ENCODE measurements at regions not wholly inside any gene's neighbourhood (a gene's known extent, or its start where the extent isn't known, plus 50 kb on each side); places are given as distances from the start of the nearest gene placed in this dataset.

- Mint-ChIP-seq H3K27ac (peak overlapping the region; percentile 48), H3K36me3 (no peaks in the 10 kb centered on the region), H3K4me3 (peak overlapping the region; percentile 61), H3K27me3 (peaks cover 3% of the 10 kb centered on the region), H3K9me3 (no peaks in the 10 kb centered on the region), H3K4me1 (peaks cover 20% of the 10 kb centered on the region)
- DNase-seq: no peak
Measured at GRCh38 chr10:31147210-31147608, 115.5 kb upstream of the ZNF438 start.

DNA sequence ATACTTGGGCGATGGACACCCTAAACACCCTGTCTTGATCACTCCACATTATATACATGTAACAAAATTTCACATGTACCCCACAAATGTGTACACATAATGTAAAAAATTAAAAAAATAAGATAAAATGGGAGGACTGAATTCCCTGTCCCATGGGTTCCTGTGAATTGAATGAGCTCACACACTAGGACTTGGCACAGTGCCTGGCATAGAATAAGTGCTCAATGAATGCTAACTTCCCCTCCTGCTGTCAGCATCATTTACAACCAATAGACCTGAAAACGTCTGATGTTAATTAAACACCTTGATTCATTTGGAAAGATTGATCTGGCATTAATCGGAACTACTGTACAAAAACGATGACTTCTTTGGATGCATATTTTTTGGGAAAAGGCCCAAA, 117.3 kb upstream of the ZNF438 start:
- Mint-ChIP-seq H3K4me1 (peaks cover 20% of the 10 kb centered on the region), H3K27ac (no peak overlapping the region)

DNA sequence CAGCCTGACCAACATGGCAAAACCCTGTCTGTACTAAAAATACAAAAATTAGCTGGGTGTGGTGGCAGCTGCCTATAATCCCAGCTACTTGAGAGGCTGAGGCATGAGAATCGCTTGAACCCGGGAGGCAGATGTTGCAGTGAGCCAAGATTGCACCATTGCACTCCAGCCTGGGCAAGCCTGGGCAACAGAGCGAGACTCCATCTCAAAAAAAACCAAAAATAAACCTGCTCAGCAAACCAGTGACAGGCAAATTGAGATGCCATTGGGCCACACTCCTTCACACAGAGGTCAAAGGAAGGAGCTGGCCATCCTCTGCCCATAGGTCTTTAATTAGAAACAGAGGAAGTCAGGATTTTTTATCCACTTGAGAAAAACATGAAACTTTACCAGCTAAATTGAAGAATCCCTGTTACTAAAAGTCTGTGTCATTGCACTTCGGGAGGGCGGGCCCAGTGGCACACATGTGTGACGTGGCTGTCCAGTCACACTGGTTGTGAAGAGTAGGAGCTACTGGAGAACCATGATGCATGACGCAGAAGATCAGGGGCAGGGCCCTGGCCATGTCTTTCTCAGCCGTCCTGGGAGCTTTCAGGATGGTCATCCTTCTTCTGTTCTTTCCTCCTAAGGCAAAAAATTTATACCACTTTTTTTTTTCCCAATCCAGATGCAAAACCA, 118.3 kb upstream of the ZNF438 start:
- H3K4me3 Mint-ChIP-seq: peak overlapping the region; percentile 8
- H3K27ac Mint-ChIP-seq: no peak overlapping the region
- no peaks in the 10 kb centered on the region for H3K36me3 Mint-ChIP-seq
- peaks cover 20% of the 10 kb centered on the region for H3K4me1 Mint-ChIP-seq
- H3K9me3 Mint-ChIP-seq: peaks cover 2% of the 10 kb centered on the region
- DNase-seq: no peak
- H3K27me3 Mint-ChIP-seq: peaks cover 3% of the 10 kb centered on the region

More for the DNA sequence above, 117.3 kb upstream of the ZNF438 start:
- no peak overlapping the region for H3K4me3 Mint-ChIP-seq
- H3K36me3 Mint-ChIP-seq: no peaks in the 10 kb centered on the region
- H3K27me3 Mint-ChIP-seq: peaks cover 3% of the 10 kb centered on the region
- DNase-seq: no peak
- H3K9me3 Mint-ChIP-seq: peaks cover 1% of the 10 kb centered on the region

GRCh38 chr10:31151301-31151700, 119.6 kb upstream of the ZNF438 start:
- Mint-ChIP-seq H3K9me3 (peaks cover 2% of the 10 kb centered on the region), H3K36me3 (no peaks in the 10 kb centered on the region), H3K27ac (no peak overlapping the region), H3K4me1 (peaks cover 14% of the 10 kb centered on the region), H3K4me3 (no peak overlapping the region), H3K27me3 (peaks cover 3% of the 10 kb centered on the region)
- DNase-seq: no peak

DNA sequence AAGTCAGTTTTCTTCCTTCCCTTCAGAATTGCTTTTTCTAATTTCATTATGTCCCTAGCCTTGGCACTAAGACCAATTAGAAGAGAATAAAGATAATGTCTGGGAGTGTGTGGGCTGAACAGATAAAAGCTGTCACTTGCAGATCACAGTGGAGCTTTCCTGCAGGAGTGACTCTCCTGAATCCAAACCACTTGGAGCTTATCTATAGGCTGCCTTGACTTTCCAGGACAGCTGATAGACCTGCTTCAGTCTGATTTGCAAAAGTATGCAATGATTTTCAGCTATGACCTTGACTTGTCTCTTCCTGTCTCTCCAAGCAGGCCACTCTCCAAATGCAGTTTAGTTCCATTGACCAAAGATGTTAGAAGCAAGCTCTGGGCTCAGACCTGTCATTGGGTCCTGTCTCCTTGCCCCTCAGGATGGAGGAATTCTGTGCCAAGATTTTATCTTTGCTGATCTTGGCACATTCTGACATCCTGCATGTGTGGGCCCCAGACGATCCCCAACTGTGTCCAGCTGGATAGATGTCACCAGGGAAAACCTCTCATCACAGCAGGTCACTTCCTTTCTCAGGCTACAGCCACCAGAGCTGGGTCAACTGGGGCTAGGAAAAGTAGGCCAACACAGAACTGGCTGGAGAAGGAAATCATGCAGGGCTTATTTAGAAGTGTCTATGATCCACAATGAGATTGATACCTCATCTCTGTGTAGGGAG, 120.9 kb upstream of the ZNF438 start:
- H3K36me3 Mint-ChIP-seq: no peaks in the 10 kb centered on the region
- DNase-seq: no peak
- H3K9me3 Mint-ChIP-seq: peaks cover 2% of the 10 kb centered on the region
- H3K27me3 Mint-ChIP-seq: no peaks in the 10 kb centered on the region
- H3K4me3 Mint-ChIP-seq: no peak overlapping the region
- H3K27ac Mint-ChIP-seq: no peak overlapping the region
- peaks cover under 1% of the 10 kb centered on the region for H3K4me1 Mint-ChIP-seq

DNA sequence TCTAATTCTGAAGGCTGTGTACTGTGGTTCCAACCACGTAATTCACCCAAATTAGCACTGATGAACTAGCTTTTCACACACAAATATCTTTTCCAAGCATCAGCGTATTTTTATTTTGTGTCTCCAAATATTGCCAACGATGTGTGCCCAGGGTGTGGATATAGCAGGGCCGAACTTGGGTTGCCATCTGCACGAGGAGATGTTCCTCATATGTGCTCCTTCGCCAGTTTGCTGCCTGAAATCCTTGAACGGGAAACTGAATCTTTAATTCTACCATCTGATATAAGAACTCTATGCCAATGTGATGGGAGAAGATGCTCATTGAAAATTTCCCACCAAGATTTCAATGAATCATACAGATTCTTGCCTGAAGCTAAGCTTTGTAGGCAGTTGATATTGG, 121.5 kb upstream of the ZNF438 start:
- Mint-ChIP-seq H3K27me3 (no peaks in the 10 kb centered on the region), H3K9me3 (peaks cover 2% of the 10 kb centered on the region), H3K36me3 (no peaks in the 10 kb centered on the region), H3K27ac (no peak overlapping the region), H3K4me1 (no peaks in the 10 kb centered on the region), H3K4me3 (no peak overlapping the region)
- no peak for DNase-seq

- DNase-seq: no peak
- H3K27me3 Mint-ChIP-seq: no peaks in the 10 kb centered on the region
- no peaks in the 10 kb centered on the region for H3K36me3 Mint-ChIP-seq
- no peak overlapping the region for H3K4me3 Mint-ChIP-seq
- H3K9me3 Mint-ChIP-seq: peaks cover 2% of the 10 kb centered on the region
- no peaks in the 10 kb centered on the region for H3K4me1 Mint-ChIP-seq
- no peak overlapping the region for H3K27ac Mint-ChIP-seq
Measured at GRCh38 chr10:31153692-31154091, 122.0 kb upstream of the ZNF438 start.

- no peaks in the 10 kb centered on the region for H3K27me3 Mint-ChIP-seq
- H3K27ac Mint-ChIP-seq: no peak overlapping the region
- H3K4me3 Mint-ChIP-seq: no peak overlapping the region
- no peaks in the 10 kb centered on the region for H3K36me3 Mint-ChIP-seq
- no peaks in the 10 kb centered on the region for H3K4me1 Mint-ChIP-seq
- no peak for DNase-seq
- peaks cover 2% of the 10 kb centered on the region for H3K9me3 Mint-ChIP-seq
Measured at GRCh38 chr10:31154996-31155395, 123.3 kb upstream of the ZNF438 start.

DNA sequence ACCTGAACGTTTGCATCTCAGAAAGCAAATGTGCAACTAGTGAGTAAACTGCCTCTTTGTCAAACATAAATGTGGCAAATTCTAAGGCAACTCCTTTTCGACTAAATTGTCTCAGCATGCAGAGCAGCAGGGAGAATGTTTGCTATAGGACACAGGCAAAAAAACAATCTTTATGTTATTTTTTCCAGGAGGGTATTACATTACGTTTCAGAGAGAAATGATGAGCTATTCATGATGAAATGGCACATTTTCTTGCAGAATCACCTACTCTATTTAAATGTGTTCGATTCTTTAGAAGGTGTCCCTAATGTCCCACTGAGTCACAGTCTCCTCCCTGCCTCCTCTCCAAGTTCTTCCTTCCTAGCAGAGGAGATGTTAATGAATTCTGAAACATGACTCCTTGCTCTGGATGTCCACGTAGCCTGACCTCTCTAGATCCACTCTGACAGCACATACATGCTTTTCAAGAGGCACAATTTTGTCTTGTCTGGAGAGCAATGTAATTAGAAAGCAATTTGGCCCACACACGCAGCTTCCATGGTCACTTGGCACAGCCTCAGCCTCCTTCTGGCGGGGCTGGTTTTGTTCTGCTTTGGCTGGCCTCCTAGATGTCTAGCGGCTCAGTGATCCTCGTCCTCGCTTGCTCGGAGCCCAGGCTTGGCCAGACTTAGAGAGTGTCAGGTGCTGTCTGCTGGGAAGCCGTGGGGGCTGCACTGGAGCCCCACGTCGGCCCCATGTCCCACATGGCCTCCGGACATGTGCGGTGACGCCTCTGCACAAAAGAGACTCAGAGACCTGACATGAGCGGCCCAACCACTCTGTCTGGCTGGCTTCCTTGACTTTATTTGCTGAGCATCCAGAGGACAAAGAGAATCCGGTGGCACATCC, 125.7 kb upstream of the ZNF438 start:
- H3K27ac Mint-ChIP-seq: no peak overlapping the region
- no peaks in the 10 kb centered on the region for H3K36me3 Mint-ChIP-seq
- H3K4me3 Mint-ChIP-seq: no peak overlapping the region
- peaks cover 13% of the 10 kb centered on the region for H3K9me3 Mint-ChIP-seq
- H3K4me1 Mint-ChIP-seq: no peaks in the 10 kb centered on the region
- H3K27me3 Mint-ChIP-seq: no peaks in the 10 kb centered on the region
- no peak for DNase-seq

DNA sequence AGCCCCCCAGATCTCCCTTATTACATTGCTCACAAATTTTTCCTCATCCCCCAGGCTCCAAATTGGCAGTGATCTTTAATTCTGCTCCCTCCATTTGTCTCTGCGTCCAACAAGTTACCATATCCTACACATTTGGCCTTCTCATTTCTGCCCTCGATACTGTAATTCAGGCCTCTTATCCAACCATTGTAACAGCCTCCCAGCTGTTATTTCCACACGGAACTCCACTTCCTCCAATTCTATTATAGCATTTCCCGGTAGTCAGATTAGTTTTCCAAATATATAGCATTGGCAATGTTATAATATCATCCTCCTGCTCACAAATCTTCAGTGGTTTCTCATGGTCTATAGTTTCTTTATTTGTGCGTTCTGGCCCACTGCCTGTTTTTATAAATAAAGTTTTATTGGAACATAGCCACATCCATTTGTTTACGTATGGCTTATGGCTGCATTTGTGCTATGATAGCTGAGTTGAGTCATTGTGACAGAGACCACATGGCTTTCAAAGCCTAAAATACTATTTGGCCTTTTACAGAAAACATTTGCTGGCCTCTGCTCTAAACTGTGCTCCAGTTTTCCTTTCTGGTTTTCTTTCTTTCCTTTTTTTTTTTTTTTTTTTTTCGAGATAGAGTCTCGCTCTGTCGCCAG, 126.5 kb upstream of the ZNF438 start:
- Mint-ChIP-seq H3K36me3 (no peaks in the 10 kb centered on the region), H3K27ac (no peak overlapping the region), H3K9me3 (peaks cover 13% of the 10 kb centered on the region), H3K4me1 (no peaks in the 10 kb centered on the region), H3K4me3 (no peak overlapping the region), H3K27me3 (no peaks in the 10 kb centered on the region)
- DNase-seq: no peak

GRCh38 chr10:31166606-31167005, 134.9 kb upstream of the ZNF438 start:
- H3K4me3 Mint-ChIP-seq: no peak overlapping the region
- H3K27ac Mint-ChIP-seq: no peak overlapping the region
- no peak for DNase-seq
- H3K36me3 Mint-ChIP-seq: no peaks in the 10 kb centered on the region
- peaks cover 7% of the 10 kb centered on the region for H3K27me3 Mint-ChIP-seq
- peaks cover 5% of the 10 kb centered on the region for H3K9me3 Mint-ChIP-seq
- no peaks in the 10 kb centered on the region for H3K4me1 Mint-ChIP-seq

DNA sequence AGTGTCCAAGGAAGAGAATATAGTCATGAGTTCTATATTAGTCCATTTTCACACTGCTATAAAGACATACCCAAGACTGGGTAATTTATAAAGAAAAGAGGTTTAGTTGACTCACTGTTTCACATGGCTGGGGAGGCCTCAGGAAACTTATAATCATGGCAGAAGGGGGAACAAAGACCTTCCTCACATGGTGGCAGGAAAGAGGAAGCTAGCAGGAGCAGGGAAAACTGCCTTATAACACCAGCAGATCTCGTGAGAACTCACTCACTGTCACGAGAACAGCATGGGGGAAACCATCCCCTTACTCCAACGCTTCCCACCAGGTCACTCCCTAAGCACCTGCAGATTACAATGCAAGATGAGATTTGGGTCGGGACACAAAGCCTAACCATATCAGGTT, 139.0 kb upstream of the ZNF438 start:
- no peak overlapping the region for H3K4me3 Mint-ChIP-seq
- peaks cover 7% of the 10 kb centered on the region for H3K27me3 Mint-ChIP-seq
- no peaks in the 10 kb centered on the region for H3K4me1 Mint-ChIP-seq
- H3K9me3 Mint-ChIP-seq: peaks cover 19% of the 10 kb centered on the region
- DNase-seq: no peak
- no peak overlapping the region for H3K27ac Mint-ChIP-seq
- H3K36me3 Mint-ChIP-seq: peaks cover 6% of the 10 kb centered on the region

DNA sequence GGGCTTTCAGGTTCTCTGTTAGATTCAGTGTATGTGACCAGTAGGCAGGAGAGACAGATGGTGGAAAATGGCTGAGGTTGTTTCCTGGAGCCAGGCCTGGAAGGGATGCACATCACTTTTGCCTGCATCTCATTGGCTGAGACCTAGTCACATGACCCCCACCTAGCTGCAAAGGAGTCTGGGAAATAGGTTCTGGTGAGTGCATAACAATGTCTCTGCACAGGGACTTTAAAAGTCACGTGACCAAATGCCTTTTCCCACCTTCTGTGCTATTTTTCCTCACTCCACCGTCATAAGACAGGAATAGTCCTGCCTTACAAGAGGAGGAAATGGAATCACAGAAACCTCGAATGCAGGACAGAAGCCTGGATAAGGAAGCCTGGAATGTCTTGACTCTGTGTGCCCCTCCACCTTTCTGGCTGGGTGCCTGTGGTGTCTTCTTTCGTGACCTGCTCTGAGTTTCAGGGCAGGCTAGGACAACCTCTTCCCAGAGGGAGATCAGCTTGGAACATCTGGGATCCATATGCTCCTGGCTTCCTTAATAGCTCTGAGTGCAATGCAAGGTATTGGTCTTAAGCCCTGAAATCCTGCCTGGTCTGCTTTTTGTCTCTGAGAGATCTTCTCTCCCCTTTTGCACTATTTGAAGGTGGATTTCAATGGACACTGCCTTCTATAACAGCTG, 139.9 kb upstream of the ZNF438 start:
- Mint-ChIP-seq H3K9me3 (peaks cover 18% of the 10 kb centered on the region), H3K27me3 (peaks cover under 1% of the 10 kb centered on the region), H3K27ac (no peak overlapping the region), H3K4me1 (no peaks in the 10 kb centered on the region), H3K36me3 (peaks cover 6% of the 10 kb centered on the region), H3K4me3 (no peak overlapping the region)
- DNase-seq: no peak

GRCh38 chr10:31172925-31173324, 141.3 kb upstream of the ZNF438 start:
- Mint-ChIP-seq H3K36me3 (peaks cover 6% of the 10 kb centered on the region), H3K27ac (no peak overlapping the region)

More at GRCh38 chr10:31172925-31173324, 141.3 kb upstream of the ZNF438 start:
- no peaks in the 10 kb centered on the region for H3K4me1 Mint-ChIP-seq
- H3K4me3 Mint-ChIP-seq: no peak overlapping the region
- DNase-seq: no peak
- peaks cover 18% of the 10 kb centered on the region for H3K9me3 Mint-ChIP-seq
- H3K27me3 Mint-ChIP-seq: no peaks in the 10 kb centered on the region
